ENCODE measurements at regions not wholly inside any gene's neighbourhood (a gene's known extent, or its start where the extent isn't known, plus 50 kb on each side); places are given as distances from the start of the nearest gene placed in this dataset.
"Not testable (repeated sequence)": the region's sequence is repeated elsewhere in the genome, so short reads cannot be mapped to it uniquely, and the experiment has no call there.

GRCh38 chr3:59246719-59247401 is 197.0 kb upstream of the CFAP20DC start:
- DNase-seq: no peak

GRCh38 chr3:59245859-59246501 is 196.2 kb upstream of the CFAP20DC start:
- DNase-seq: no peak

DNA sequence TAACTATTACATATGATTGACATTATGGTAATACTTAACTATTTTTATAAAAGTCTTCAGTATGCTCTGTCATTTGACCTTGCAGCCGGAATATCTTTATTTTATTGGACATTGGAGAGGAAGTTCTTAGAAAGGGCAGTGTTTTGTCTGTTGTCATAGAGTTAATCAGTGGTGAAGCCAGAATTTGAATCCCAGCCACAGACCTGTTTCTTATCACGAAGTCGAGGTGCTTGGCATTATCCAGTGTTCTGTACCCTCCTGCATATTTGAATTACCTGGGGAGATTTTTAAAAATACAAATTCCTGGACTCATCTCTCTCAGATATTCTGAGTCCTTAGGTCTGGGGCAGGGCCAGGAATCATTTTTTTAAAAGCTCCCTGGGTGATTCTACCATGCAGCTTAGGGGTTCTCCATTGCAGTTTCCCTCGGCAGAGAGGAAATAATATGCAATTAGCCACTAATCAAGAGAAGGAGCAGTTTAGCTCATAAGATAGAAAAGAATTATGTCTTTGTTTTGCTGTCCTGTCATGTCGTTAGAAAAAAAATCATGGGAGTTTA is 195.6 kb upstream of the CFAP20DC start:
- DNase-seq: no peak

GRCh38 chr3:59244343-59244742 is 194.5 kb upstream of the CFAP20DC start:
- DNase-seq: no peak

- no peak for DNase-seq
Measured at GRCh38 chr3:59243476-59243875, 193.7 kb upstream of the CFAP20DC start.

- DNase-seq: no peak
Measured at GRCh38 chr3:59240666-59241255, 190.9 kb upstream of the CFAP20DC start.

GRCh38 chr3:59237121-59237520 is 187.3 kb upstream of the CFAP20DC start:
- no peak for DNase-seq

- DNase-seq: no peak
Measured at GRCh38 chr3:59235634-59236012, 185.8 kb upstream of the CFAP20DC start.

- DNase-seq: no peak
Measured at GRCh38 chr3:59234884-59235633, 185.2 kb upstream of the CFAP20DC start.

GRCh38 chr3:59230379-59230778 is 180.6 kb upstream of the CFAP20DC start:
- DNase-seq: not testable (repeated sequence)

- DNase-seq: no peak
Measured at GRCh38 chr3:59213860-59214259, 164.0 kb upstream of the CFAP20DC start.

GRCh38 chr3:59212128-59212779 is 162.4 kb upstream of the CFAP20DC start:
- peak; percentile 9 for DNase-seq

- no peak for DNase-seq
Measured at GRCh38 chr3:59210260-59210659, 160.4 kb upstream of the CFAP20DC start.

DNA sequence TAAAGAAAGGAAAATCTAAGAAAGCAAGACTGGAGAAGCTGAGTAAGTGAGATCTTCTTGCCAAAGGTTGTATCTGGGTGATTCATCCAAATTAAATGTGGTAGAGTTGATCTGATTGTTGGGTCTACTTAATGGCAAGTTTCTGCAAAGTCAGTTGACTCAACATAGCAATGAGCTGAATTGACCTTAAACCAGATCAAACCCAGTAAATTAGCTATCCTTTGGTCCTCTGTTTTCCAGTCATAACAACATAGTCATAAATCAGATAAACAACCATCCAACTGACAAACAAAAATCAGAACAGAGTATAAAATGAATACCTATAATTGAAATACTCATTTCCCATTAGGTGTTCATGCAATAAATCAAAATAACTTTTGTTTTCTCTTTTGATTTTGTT is 142.6 kb upstream of the CFAP20DC start:
- DNase-seq: no peak

GRCh38 chr3:59191651-59192050 is 141.8 kb upstream of the CFAP20DC start:
- DNase-seq: no peak

DNA sequence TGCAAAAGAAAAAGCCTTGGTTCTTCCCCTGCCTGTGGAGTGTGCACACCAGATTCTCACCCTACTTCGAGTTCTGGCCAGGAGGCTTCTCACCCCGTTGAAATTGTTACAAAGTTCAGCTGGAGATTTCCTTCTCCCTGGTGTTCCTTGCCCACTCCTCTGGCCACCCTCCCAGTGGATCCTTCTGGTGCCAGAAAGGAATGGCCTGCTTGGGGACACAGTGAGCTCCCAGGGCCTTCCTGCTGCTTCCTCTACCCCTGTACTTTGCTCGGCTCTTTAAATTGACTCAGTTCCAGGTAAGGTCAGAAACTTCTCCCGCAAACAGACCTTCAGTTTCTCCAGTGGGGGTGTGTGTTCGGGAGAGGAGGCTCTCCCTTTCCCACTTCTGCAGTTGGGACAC is 140.1 kb upstream of the CFAP20DC start:
- DNase-seq: no peak

GRCh38 chr3:59189526-59189925 is 139.7 kb upstream of the CFAP20DC start:
- no peak for DNase-seq

DNA sequence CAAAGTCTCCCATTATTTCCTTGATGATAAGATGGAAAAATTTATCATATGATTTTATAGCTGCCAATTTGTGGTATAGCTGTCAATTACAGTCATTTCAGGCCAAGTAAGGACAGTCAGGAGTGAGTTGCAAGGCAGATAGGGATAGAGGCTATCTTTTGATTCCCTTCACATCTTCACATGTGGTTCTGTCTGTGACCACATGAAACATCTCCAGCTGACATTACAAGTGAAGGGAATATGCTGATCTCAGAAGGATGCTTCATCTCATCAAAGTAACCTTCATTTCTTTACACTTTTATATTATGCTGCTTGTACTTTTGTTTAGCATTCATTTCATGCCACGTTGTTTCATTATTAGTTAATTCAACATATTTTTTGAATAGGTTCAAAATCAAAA is 136.9 kb upstream of the CFAP20DC start:
- no peak for DNase-seq

GRCh38 chr3:59185591-59186369 is 136.0 kb upstream of the CFAP20DC start:
- DNase-seq: no peak

DNA sequence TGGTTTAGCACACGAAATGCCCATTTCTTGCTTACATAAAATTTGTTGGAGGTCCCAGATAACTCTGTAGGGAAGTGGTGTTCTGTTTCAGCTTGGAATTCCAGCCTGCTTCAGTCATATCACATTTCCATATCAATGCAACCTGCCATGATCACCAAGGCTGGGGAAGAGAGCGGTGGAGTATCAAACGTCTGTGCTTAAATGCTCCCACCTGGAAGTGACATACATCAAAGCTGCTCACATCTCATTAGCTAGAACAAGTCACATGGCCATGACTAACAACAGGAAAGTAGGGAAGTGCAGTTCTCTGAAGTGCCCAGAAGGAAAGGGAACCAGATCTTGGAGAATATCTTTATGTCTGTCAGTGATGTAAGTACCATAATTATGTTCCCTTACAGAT is 130.2 kb upstream of the CFAP20DC start:
- no peak for DNase-seq

DNA sequence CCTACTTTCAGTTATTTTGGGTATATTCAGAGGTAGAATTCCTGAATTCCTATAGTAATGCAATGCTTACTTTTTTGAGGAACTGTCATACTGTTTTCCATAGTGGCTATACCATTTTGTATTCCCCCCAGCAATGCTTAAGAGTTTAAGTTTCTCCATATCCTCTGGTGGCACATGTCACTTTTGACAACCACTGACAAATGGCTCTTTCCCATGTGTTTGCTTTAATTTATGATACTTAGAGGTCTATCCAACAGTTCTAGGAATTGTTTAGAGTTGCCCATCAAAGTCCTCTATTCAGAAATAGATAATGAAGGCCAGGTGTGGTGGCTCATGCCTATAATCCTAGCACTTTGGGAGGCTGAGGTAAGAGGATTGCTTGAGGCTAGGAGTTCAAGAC is 128.9 kb upstream of the CFAP20DC start:
- DNase-seq: no peak

DNA sequence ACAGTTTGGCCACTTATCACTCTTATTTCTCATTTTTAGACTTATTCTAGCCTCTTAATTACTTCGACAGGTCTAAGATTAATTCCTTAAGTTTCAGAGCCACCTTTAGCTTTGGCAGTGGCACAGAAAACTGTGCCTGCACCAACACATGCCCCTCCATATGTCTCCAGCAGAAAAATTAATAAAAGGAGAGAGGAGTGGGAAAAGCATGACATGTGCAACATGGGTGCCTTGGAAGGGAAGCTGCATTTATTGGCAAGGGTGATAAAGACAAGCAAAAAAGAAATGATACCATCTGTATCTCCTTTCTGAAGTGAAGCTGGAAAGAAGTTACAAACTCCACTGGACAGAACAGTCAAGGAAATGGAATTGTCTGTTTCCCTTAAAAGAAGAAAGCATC is 121.7 kb upstream of the CFAP20DC start:
- DNase-seq: no peak

Measured in GDM1 (cell line).